GM12891 (cell line): ENCODE measurements at regions not wholly inside any gene's neighbourhood (a gene's known extent, or its start where the extent isn't known, plus 50 kb on each side); places are given as distances from the start of the nearest gene placed in this dataset.

Experiments used
- POLR2A ChIP-seq: IDR thresholded peaks from 2 replicates; pipeline ENCODE4 v1.6.1; 2011; ENCODE audit warnings: low read depth, low read length, control low read depth
- POLR2AphosphoS5 ChIP-seq: IDR thresholded peaks from 2 replicates; pipeline ENCODE4 v1.6.1; 2011; ENCODE audit warnings: low read depth, low read length, control low read depth
- TAF1 ChIP-seq: IDR thresholded peaks from 2 replicates; pipeline ENCODE4 v1.6.1; 2011; ENCODE audit warnings: low read depth, low read length, control low read depth

GRCh38 chr15:49715211-49715610, 94.4 kb downstream of the DTWD1 start:
- no peak for TF ChIP-seq POLR2A
- no peak for TF ChIP-seq TAF1
- TF ChIP-seq POLR2AphosphoS5, result no peak
